Superior temporal gyrus (tissue), 1 donor: ENCODE measurements at regions not wholly inside any gene's neighbourhood (a gene's known extent, or its start where the extent isn't known, plus 50 kb on each side); places are given as distances from the start of the nearest gene placed in this dataset.
"Not testable (repeated sequence)": the region's sequence is repeated elsewhere in the genome, so short reads cannot be mapped to it uniquely, and the experiment has no call there.

Experiments
- DNase-seq: peaks from one replicate; pipeline ENCODE4 v3.0.0-alpha.2; 2016; ENCODE audit errors: extremely low spot score

DNA sequence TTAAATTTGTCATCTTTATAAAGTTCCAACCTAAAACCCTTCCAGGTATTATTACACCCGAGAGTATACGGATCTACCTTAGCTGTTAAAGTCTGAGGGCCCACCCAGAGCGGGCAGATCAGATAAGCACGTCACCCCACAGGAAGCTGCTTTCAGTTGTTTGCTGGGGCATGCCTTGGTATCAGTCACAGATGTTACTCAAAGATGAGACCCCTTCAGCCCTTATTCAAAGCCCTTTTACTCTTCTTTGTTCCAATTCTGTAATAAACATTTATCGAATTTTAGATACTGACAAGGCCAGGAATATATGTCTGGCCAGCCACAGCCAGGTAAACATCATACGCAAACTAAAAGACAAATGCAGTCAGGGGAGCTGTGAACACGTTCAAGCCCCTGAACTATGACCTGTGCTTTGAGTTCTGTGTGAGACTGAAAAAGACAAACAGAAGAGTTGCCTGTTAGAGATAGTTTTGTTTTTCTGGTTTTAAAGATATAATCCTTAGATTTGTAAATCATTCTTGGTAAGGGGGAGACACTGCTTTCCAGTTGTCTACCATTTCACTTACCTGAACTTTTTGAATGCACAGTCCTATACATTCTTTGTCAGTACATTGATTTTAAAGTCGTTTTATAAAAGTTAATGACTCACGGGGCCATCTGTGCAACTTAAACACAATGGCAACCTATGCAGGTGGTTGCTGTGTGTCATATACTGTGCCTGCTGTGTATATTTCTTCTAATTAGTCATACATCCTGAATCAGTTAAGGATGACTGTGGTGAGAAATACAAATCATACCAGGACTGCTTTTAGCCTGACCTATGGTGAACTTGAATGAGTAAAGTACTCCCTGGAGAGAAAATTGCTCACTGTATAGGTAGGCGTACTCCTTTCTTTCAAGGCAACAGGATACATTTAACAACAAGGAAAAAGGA, 100.5 kb upstream of the ITPRID2 start:
- no peak for DNase-seq

DNA sequence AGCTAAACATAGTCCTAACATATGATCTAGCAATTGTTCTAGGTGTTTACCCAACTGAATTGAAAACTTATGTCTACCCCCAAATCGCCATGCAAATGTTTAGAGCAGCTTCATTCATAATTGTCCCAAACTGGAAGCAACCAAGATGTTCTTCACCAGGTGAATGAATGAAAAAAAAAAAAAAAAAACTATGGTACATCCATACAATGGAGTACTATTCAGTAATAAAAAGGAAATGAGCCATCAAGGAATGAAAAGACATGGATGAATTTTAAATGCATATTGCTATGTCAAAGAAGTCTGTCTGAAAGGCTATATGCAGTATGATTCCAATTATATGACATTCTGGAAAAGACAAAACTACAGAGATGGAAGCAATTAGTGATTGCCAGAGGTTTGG, 98.6 kb upstream of the ITPRID2 start:
- DNase-seq: no peak

DNA sequence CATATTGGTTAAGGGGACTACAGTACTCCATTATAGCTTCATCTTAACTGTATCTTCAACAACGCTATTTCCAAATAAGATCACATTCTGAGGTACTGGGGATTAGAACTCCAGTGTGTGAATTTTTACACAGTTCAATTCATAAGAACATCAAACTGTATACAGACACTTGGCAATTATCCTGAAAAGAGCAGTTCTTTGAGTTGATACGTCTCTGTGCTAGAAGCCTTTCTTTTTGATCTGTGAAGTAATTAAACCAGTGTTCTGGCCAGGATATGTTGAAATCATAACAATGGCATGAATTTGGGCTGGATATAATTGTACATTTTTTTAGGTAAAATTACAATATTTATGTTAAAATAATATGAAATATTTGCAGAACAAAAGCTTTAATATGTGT, 93.5 kb upstream of the ITPRID2 start:
- no peak for DNase-seq

DNA sequence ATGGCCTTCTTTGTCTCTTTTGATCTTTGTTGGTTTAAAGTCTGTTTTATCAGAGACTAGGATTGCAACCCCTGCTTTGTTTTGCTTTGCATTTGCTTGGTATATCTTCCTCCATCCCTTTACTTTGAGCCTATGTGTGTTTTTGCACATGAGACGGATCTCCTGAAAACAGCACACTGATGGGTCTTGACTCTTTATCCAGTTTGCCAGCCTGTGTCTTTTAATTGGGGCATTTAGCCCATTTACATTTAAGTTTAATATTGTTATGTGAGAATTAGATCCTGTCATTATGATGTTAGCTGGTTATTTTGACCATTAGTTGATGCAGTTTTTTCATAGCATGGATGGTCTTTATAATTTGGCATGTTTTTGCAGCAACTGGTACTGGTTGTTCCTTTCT, 89.2 kb upstream of the ITPRID2 start:
- DNase-seq: not testable (repeated sequence)

DNA sequence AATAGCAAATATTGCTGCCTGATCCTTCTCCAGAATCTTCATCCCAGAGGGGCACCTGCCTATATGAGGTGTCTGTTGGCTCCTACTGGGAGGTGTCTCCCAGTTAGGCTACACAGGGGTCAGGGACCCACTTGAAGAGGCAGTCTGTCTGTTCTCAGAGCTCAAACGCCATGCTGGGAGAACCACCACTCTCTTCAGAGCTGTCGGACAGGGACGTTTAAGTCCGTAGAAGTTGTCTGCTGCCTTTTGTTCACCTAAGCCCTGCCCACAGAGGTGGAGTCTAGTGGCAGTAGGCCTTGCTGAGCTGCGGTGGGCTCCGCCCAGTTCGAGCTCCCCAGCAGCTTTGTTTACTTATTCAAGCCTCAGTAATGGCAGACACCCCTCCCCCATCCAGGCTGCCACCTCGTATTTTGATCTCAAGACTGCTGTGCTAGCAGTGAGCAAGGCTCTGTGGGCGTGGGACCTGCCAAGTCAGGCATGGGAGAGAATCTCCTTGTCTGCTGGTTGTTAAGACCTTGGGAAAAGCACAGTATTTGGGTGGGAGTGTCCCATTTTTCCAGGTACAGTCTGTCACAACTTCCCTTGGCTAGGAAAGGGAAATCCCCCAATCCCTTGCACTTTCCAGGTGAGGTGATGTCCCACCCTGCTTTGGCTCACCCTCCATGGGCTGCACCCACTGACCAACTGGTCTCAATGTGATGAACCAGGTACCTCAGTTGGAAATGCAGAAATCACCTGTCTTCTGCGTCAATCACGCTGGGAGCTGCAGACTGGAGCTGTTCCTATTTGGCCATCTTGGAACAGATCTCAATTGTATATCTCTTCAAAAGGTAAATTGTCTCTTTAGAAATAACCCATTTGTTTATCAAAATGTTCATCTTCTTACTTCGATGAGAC, 87.4 kb upstream of the ITPRID2 start:
- DNase-seq: not testable (repeated sequence)

DNA sequence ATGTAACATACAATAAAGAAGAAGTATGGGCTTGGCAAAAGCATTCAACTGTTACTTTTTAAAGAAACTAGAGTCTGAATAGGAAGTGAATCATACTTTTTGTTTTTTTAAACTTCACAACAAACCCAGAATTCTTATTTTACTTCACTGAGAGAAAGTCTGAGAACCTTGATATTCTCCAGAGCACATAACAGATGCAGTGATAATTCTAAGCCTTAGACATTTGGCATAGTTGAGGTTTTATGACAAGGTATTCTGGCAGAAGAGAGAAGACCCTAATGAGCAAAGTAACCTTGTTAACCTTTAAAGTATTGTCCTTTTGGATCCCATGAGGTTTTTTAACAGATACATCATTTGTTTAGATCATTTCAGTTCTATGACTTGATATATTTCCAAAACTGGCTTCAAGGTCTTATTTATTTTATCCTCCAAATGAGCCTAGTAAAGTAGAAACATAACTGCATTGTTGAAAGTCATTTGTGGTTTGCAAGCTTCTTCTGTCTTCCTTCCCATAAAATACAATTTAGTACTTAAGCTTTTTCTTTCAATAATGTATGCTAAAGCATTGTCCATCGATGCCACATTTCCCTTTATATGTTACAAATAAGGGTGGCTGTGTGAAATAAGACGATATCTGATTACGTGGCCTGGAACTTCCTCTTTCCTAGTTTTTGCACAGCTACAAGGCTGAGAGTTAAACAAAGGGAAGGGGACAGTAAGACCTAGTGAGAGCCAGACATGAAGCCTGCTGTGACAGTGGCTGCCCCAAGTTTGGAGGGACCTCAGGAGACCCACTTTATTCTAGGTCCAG, 86.1 kb upstream of the ITPRID2 start:
- no peak for DNase-seq

DNA sequence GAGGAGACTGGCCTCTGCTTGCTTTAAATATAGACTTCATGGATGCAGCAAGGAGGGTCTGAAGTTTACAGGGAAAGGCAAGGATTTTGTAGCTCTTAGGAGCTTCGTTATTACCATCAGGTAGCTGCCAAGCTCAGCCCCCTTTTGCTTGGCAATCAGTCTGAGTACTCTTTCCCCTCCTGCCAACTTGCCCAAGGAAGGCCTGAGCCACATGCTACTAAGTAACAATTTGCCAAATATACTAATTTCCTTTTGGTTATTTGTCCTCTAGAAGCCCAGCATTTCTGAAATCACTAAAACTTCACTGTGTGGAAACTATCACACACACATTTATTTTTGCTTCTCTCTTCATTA, 85.5 kb upstream of the ITPRID2 start:
- DNase-seq: no peak

DNA sequence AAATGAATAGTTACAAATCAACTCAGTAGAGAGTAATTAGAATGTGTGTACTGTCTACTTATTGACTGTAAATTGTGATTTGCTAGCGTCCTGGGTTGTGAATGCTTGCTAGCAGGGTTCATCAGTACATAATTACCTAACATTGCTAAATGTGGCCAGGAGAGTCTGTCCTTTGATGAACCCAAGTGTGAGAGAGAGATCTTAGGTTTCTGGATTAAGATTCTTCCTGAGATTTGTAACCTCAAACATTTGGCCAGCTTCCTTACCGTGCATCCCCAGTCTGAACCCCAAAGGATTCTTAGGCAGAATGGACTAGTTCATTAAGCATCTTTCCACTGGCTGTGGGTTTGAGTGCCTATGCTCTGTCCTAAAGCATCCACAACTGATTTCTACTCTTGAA, 84.0 kb upstream of the ITPRID2 start:
- no peak for DNase-seq

DNA sequence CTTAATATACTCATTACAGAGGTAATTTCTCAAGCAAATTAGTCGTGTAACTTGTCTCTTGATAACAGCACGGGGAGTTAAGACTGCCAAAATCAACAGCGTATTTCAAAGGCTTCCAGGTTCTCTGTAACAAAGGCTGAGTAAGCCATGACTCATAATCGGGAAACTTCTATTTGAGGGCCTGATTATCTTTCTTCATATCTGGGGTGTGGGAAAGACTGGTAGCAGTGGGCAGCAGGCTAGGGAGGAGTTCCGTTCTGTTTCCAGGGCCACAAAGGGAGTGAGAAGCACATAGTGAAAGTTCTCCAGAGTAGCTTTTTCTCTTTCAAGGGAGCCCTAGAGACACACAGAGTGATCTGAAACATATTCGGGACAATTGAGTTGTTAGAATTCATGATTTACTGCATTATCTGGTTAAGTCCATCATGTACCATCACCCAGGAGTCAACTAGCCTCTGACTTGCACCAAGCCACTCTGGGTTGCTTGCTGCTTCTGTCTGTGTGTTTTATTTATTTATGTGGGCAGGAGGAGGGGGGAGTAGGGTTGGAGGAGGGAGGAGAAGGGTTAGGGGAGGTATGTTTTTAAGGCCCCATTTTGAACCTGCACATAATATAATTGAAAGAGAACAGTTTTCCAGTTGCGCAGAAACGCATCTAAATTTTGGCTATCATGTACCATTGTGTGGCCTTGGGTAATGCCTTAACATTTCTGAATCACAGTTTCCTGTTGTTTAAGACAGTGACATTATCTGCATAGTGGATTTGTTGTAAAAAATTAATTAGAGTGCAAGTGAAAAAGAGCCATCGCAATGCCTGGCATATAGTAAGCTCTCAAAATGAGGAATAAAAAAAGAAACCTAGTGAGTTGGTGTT, 80.5 kb upstream of the ITPRID2 start:
- peak; percentile 55 for DNase-seq

DNA sequence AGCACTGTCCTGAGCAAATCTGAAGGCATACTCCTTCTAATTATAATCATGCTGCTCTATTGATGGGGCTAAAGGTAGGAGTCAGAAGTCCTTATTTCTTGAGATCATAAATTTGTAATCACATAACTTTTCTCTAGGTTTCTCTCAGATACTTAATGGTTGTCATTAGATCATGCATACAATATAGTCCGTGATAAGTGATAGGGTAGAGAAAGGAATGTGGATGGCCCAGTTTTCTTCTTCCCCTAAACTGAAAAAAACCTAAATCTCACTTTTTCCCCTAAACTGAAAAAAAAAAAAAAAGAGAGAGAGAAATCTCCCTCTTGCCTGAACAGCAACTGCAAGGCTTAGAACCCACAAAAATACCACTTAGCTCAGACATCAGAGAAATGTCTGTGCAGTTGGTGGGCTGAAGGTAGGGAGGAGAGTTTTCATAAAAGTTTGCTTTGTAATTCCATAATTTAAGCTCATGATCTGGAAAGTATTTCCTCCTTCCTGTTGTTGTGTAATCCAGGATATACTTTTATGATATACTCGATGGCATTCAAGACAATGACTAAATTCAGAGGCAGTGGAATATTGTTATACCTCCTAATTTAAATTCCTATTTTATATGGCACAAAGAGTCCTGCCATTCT, 79.3 kb upstream of the ITPRID2 start:
- DNase-seq: no peak

DNA sequence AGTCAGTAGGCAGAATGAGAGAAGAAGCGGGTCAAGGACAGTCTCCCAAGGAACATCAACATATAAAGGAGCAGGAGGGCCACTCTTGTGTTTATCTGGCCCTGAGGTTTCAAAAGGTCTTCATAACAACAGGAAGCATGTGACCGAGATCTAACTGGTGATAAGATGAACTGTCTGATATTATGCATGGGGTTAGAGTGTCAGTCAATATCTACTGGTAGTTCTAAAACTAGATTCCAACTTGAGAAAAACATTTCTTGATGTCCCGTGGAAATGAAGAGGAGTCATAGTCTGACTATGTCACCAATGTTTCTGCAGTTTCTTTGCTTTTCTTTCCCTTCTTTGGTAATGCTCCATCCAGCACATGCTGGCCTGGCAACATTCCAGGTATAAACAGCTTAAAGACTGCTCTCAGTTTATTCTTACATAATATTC, 77.5 kb upstream of the ITPRID2 start:
- DNase-seq: no peak

DNA sequence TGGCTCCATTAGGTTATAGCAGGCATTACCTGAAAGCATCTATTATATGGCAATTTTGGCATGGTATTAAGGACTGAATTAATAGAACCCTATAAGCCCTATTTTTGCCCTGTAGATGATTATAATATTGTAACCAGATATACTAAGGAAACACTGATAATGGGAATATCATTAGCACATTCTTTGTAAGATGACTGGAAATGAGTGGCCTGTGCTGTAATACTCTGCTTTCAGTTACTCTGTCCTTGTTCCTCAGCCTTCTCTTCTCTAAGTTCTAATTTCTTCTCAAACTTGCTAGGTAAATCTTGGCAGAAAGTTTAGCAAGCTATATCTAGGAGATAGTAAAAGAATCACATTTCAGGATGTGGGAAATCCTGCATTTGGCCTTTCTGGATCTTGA, 74.0 kb upstream of the ITPRID2 start:
- DNase-seq: no peak

DNA sequence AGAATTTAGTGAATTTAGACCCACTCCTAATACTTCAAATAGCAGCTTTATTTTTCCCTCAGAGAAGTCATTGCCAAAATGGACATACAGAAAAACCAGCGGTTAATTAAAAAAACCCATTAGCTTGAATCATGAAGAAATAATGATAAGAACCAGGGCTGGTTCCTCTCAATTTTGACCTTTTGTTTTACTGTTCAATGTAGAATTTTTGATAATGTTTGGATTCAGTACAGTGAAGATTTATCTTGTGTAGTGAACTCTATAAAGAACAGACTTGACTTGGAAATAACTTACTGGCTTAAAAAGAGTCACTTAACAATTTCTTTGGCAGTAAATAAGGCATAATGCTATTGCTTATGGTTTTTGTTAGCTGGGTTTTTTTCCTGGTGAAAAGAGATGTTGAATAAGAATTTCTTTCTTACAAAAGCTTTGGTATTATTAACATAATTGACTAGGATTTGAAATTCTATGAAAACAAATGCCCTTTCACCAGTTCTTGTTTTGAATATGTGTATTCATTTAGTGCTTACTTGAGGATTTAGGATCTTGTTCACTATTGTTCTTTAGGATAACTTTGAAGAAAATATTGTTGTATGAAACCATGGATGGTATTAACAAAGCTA, 73.4 kb upstream of the ITPRID2 start:
- DNase-seq: no peak

DNA sequence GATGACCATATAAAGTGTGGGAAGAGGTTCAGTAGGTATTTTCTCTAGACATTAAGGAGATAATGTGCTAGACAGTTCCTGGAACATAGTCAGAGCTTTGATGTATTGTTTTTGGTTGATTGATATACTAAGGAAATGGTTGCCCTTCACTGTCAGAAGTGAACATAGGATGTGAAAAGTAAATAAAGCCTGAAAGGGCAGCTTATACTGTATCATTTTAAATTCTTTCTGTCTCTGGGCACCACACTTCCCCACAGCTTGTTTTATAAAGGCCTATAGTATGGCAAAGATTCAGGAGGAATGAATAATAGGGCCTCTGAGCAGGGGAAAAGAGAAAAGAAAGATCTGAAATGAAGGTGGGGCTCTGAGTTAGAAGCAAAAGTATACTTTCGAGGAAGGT, 72.7 kb upstream of the ITPRID2 start:
- no peak for DNase-seq

DNA sequence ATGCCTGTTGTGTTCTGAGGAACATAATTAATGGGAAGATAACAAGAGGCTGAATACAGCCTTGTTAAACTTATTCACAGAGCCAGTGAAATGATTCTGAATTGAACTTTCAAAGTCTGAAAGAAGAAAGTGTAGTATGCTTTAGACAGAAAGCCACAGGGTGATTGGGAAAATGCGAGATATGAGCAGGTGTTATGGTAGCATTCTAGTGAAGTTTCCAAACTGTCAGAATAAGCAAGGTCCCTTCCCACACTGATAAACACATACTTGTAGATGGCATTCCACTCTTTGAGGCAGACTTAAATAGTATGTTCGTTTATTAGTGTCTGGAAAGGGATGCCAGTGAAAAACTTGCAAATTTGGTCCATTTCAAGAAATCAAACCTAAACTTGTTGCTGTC, 70.5 kb upstream of the ITPRID2 start:
- no peak for DNase-seq

DNA sequence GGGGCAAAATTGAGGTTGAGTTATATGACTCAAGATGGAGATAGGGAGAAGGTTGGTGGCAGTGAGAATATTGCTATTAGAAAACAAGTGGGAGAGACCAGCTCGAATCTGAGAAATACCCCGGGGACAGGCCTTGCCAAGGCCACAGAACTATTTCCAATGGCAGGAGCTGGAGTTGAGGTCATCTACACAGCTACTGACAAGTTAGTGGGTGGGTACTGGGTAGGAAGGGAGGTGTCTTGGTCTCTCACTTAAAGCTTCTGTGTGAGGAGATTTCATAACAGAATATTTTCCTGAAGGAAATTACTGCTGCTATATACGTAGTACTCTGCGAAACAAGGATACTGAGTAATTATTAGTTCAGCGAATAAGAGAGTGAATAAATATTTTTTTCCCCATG, 69.4 kb upstream of the ITPRID2 start:
- DNase-seq: no peak

DNA sequence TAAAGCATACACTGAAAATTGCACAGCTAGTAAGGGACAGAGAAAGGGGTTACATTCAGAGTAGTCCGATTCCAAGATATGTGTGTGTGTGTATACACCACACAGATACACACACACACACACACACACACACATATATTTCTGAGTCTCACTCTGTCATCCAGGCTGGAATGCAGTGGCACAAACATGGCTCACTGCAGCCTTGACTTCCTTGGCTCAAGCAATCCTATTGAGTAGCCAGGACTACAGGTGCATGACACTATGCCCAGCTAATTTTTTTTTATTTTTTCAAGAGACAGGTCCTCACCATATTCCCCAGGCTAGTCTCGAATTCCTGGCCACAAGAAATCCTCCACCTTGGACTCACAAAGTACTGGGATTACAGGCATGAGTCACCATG, 68.1 kb upstream of the ITPRID2 start:
- DNase-seq: no peak

DNA sequence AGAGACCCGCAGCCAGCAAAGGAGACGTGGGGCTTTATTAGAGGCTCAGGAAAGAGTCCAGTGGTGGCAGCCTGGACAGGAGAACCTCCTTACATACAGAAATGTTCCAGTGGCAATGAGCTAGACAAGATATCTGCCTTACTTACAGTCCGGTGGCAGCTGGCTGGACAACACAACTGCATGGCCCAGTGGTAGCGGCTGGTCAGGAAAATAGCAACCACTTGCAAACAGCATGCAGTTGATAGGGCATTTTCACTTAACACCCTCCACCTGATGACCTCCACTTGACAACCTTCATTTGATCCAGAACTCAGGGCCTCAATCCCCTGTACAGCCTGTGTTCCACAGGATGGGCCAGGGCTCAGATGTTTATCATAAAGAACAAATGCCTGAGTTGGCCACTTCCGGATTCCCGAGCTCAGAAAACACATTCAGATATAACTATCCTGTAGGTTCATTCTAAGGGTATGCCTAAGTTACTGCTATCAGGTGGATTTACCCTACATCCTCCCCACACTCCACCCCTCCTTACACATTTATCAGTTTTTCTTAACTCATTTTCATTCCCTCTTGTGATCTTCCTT, 63.3 kb upstream of the ITPRID2 start:
- DNase-seq: no peak

DNA sequence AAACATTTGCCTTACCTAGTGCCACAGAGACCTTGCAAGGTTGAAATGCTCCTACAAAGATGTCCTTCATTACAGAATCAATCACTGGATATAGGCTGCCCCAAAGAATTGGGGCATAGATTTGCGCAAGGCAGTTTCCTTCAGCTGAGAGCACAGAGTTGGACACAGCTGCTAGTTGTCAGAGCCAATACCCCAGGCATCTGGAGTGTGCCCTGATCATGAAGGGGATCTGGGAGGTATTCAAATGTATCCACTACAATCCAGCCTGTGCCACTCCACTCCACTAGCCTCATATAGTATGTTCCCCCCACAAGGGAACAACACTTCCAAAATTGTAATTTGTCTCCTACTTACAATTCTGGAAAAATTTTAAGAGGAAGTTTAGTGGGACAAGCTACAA, 62.3 kb upstream of the ITPRID2 start:
- DNase-seq: no peak

DNA sequence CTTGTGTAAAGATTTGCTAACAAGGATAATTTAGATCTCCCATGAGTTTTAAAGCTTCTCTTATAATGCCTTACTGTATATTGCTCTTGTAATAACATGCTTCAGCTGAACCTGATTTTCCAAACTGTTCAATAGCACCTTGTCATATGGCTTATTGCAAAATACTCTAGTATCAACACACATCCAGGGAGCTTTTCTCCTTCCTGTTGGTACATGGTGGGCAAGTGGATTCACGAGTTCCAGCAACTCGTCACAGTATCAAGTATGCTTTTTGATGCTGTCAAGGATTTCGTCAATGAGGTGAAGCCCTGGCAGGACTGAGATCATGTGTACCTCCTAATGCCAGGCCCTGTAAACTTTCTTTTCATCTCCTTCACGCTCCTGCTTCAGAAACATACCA, 59.5 kb upstream of the ITPRID2 start:
- DNase-seq: no peak
